MCF 10A (cell line): ENCODE measurements at regions not wholly inside any gene's neighbourhood (a gene's known extent, or its start where the extent isn't known, plus 50 kb on each side); places are given as distances from the start of the nearest gene placed in this dataset.

Source experiments
- BruUV-seq: library from RNA; stranded (reverse); fragments of 400-500 nt; replicated peaks from 2 replicates; lab custom pipeline; 2021; lab: Mats Ljungman, UMichigan
- CTCF ChIA-PET: fragments of 300-600 bp; sonication (Branson Sonifier 250); formaldehyde crosslinking; extraction: SDS; loops from one replicate; lab custom pipeline; 2021; ENCODE audit warnings: antibody characterized with exemption, inconsistent platforms; lab: Yijun Ruan, JAX
- POLR2A ChIA-PET: fragments of 300-600, 350-650 bp; sonication (Branson Sonifier 250); formaldehyde crosslinking; extraction: SDS; loops from one replicate; lab custom pipeline; 2020; ENCODE audit warnings: antibody characterized with exemption, inconsistent platforms; lab: Yijun Ruan, JAX
- DNase-seq: peaks from one replicate; pipeline ENCODE4 v3.0.0-alpha.2; 2018; ENCODE audit not compliant: unreplicated experiment
- H3K27ac Mint-ChIP-seq: one replicate; pipeline ENCODE4 v1.8.0; 2022; ENCODE audit warnings: mild to moderate bottlenecking, low read depth, mixed read lengths; ENCODE audit not compliant: unreplicated experiment
- H3K27me3 Mint-ChIP-seq: one replicate; pipeline ENCODE4 v1.8.0; 2022; ENCODE audit warnings: mixed read lengths; ENCODE audit not compliant: insufficient read depth, unreplicated experiment
- H3K36me3 Mint-ChIP-seq: one replicate; pipeline ENCODE4 v1.8.0; 2022; ENCODE audit warnings: mild to moderate bottlenecking, moderate library complexity, mixed read lengths; ENCODE audit not compliant: insufficient read depth, unreplicated experiment
- H3K4me1 Mint-ChIP-seq: one replicate; pipeline ENCODE4 v1.8.0; 2022; ENCODE audit warnings: mixed read lengths; ENCODE audit not compliant: insufficient read depth, unreplicated experiment
- H3K4me3 Mint-ChIP-seq: one replicate; pipeline ENCODE4 v1.8.0; 2022; ENCODE audit warnings: mild to moderate bottlenecking, moderate library complexity, mixed read lengths; ENCODE audit not compliant: unreplicated experiment
- H3K9me3 Mint-ChIP-seq: one replicate; pipeline ENCODE4 v1.8.0; 2022; ENCODE audit warnings: mixed read lengths; ENCODE audit not compliant: unreplicated experiment
- CTCF ChIP-seq: fragments of 200-600 bp; IDR thresholded peaks from one replicate; pipeline ENCODE4 v1.8.0; 2022; ENCODE audit warnings: antibody characterized with exemption, mild to moderate bottlenecking; ENCODE audit not compliant: unreplicated experiment
- intact Hi-C: fragments of 100-400 bp; cut with micrococcal nuclease; formaldehyde crosslinking; loops from 2 replicates; pipeline ENCODE4 v1.14.1; 2022

DNA sequence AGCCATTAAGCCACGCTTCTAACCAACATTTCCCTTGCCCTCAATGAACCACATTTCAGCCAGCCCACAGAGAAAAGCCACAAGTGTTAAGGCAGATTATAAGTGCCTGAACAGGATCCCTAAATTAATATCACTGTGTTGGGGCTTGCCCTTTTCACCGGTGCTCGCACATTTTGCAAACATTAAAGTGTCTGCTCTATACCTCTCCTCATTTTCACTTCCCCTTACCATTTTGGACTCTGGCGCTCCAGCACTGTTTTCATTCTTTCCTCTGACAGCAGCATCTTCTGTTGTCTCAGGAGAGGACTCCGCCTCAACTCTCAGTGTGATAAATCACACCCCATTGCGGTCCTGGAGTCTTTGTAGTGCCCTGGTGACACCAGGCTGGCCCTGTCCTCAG lies 274.2 kb downstream of the BAMBI start:
- no peaks in the 10 kb centered on the region for H3K27me3 Mint-ChIP-seq
- H3K27ac Mint-ChIP-seq = no peak overlapping the region
- CTCF ChIA-PET = no interaction called here
- BruUV-seq = no TSS peak
- no peak overlapping the region for H3K4me3 Mint-ChIP-seq
- no peak for DNase-seq
- peaks cover 18% of the 10 kb centered on the region for H3K4me1 Mint-ChIP-seq
- H3K36me3 Mint-ChIP-seq = peaks cover 7% of the 10 kb centered on the region
- intact Hi-C loops = no loop called here
- no peak for TF ChIP-seq CTCF
- H3K9me3 Mint-ChIP-seq = no peaks in the 10 kb centered on the region
- POLR2A ChIA-PET = no interaction called here

- no peak for DNase-seq
- no peaks in the 10 kb centered on the region for H3K9me3 Mint-ChIP-seq
- H3K4me3 Mint-ChIP-seq = no peak overlapping the region
- TF ChIP-seq CTCF = no peak
- peaks cover 18% of the 10 kb centered on the region for H3K4me1 Mint-ChIP-seq
- intact Hi-C loops = no loop called here
- no peaks in the 10 kb centered on the region for H3K27me3 Mint-ChIP-seq
- POLR2A ChIA-PET = no interaction called here
- H3K27ac Mint-ChIP-seq = no peak overlapping the region
- CTCF ChIA-PET = no interaction called here
- BruUV-seq = no TSS peak
- H3K36me3 Mint-ChIP-seq = no peaks in the 10 kb centered on the region
These were observed 275.2 kb downstream of the BAMBI start for GRCh38 chr10:28952523-28952922.

- Mint-ChIP-seq H3K27ac (no peak overlapping the region), H3K4me1 (peaks cover 11% of the 10 kb centered on the region), H3K4me3 (no peak overlapping the region), H3K9me3 (no peaks in the 10 kb centered on the region), H3K36me3 (no peaks in the 10 kb centered on the region), H3K27me3 (no peaks in the 10 kb centered on the region)
- ChIA-PET CTCF (interaction anchor here (0.6 to 0.7 kb wide), 2 partner anchors 138 to 185 kb away, joined by 3 read pairs; no protein-coding TSS in a partner anchor), POLR2A (no interaction called here)
- intact Hi-C loops = no loop called here
- no TSS peak for BruUV-seq
- DNase-seq = no peak
- no peak for TF ChIP-seq CTCF
These were observed 276.9 kb downstream of the BAMBI start for GRCh38 chr10:28954211-28954610.

- no peak for TF ChIP-seq CTCF
- Mint-ChIP-seq H3K36me3 (no peaks in the 10 kb centered on the region), H3K4me1 (no peaks in the 10 kb centered on the region), H3K27ac (no peak overlapping the region), H3K4me3 (no peak overlapping the region), H3K9me3 (no peaks in the 10 kb centered on the region), H3K27me3 (no peaks in the 10 kb centered on the region)
- DNase-seq = no peak
- intact Hi-C loops = no loop called here
- ChIA-PET POLR2A (no interaction called here), CTCF (no interaction called here)
- BruUV-seq = no TSS peak
These were observed 281.1 kb downstream of the BAMBI start for GRCh38 chr10:28958468-28958867.
